GM12878 (cell line): ENCODE measurements at regions not wholly inside any gene's neighbourhood (a gene's known extent, or its start where the extent isn't known, plus 50 kb on each side); places are given as distances from the start of the nearest gene placed in this dataset.

Experiments used
- ATAC-seq: fragments of 200-7000 bp; cut with Tn5 transposase; 3 replicates; pipeline ENCODE4 v1.9.1; 2020; ENCODE audit warnings: mild to moderate bottlenecking, moderate library complexity
- BruUV-seq: library from RNA; stranded (reverse); fragments of 400-500 nt; replicated peaks from 2 replicates; lab custom pipeline; 2021; lab: Mats Ljungman, UMichigan
- CTCF ChIA-PET: fragments of 300-600 bp; sonication (Branson Sonifier 250); formaldehyde crosslinking; extraction: SDS; loops from one replicate; lab custom pipeline; 2021; ENCODE audit warnings: inconsistent platforms; lab: Yijun Ruan, JAX
- POLR2A ChIA-PET: fragments of 350-600 bp; formaldehyde crosslinking; extraction: SDS; loops from one replicate; lab custom pipeline; 2021; ENCODE audit warnings: inconsistent platforms; lab: Charles Lee
- RAD21 ChIA-PET: fragments of 300-600 bp; sonication (Branson Sonifier 250); formaldehyde crosslinking; loops from one replicate; lab custom pipeline; 2023; ENCODE audit warnings: antibody characterized with exemption; ENCODE audit not compliant: unreplicated experiment; lab: Charles Lee
- SMC1A ChIA-PET: fragments of 300-600 bp; sonication (Branson Sonifier 250); formaldehyde crosslinking; loops from one replicate; lab custom pipeline; 2023; ENCODE audit not compliant: unreplicated experiment, uncharacterized antibody; lab: Charles Lee
- DNase-seq: peaks from one replicate; pipeline ENCODE4 v3.0.0-alpha.2; 2011; ENCODE audit warnings: low read depth, low spot score
- FAIRE-seq: peaks from 3 replicates; lab custom pipeline; 2011; peaks lifted over from hg19 to GRCh38; lab: Jason Lieb, UNC
- H2AFZ ChIP-seq: 2 replicates; pipeline ENCODE4 v1.6.0; 2011; ENCODE audit warnings: low read depth, low read length, control low read depth; ENCODE audit not compliant: control insufficient read depth
- H3K27ac ChIP-seq: 2 replicates; pipeline ENCODE4 v1.5.1; 2011; ENCODE audit warnings: control low read depth; ENCODE audit not compliant: control insufficient read depth, insufficient read depth
- H3K27me3 ChIP-seq, 2 experiments: replicated peaks in 1 of 2; 2 replicates each; pipeline versions ENCODE4 v1.6.0 to v1.6.1; 2011; ENCODE audit warnings: low read length in 1 of 2; ENCODE audit not compliant: control insufficient read depth in 2 of 2, insufficient read depth in 2 of 2
- H3K36me3 ChIP-seq, 2 experiments: 2 replicates each; pipeline ENCODE4 v1.5.1; 2011; ENCODE audit warnings: low read length in 1 of 2; ENCODE audit not compliant: control insufficient read depth in 2 of 2, insufficient read depth in 2 of 2
- H3K4me1 ChIP-seq: 2 replicates; pipeline ENCODE4 v1.6.1; 2011; ENCODE audit warnings: mild to moderate bottlenecking, low read length, moderate library complexity, mixed read lengths; ENCODE audit not compliant: control insufficient read depth, insufficient read depth
- H3K4me2 ChIP-seq: 2 replicates; pipeline ENCODE4 v1.6.0; 2011; ENCODE audit warnings: control low read depth; ENCODE audit not compliant: control insufficient read depth, insufficient read depth
- H3K4me3 ChIP-seq: fragments of 200-600 bp; sonication (generic); 2 replicates; pipeline ENCODE4 v1.5.1; 2016
- H3K79me2 ChIP-seq: 2 replicates; pipeline ENCODE4 v1.6.0; 2011; ENCODE audit warnings: low read length; ENCODE audit not compliant: control insufficient read depth, insufficient read depth
- H3K9ac ChIP-seq: 2 replicates; pipeline ENCODE4 v1.8.0; 2011; ENCODE audit warnings: low read length, control low read depth, mixed read lengths; ENCODE audit not compliant: control insufficient read depth, insufficient read depth
- H3K9me3 ChIP-seq: replicated peaks from 3 replicates; pipeline ENCODE4 v1.5.1; 2011; ENCODE audit warnings: mild to moderate bottlenecking, low read length; ENCODE audit not compliant: control insufficient read depth, insufficient read depth
- H4K20me1 ChIP-seq: 2 replicates; pipeline ENCODE4 v1.6.0; 2011; ENCODE audit not compliant: control insufficient read depth, insufficient read depth
- EZH2 ChIP-seq: IDR thresholded peaks from 2 replicates; pipeline ENCODE4 v1.6.1; 2012; ENCODE audit warnings: low read depth, mild to moderate bottlenecking, control low read depth, inconsistent platforms, low read length, borderline replicate concordance; ENCODE audit not compliant: control insufficient read depth
- SIN3A ChIP-seq: IDR thresholded peaks from 2 replicates; pipeline ENCODE4 v1.6.1; 2012; ENCODE audit warnings: low read depth, low read length, improper control_type of control experiment
- WGBS: methylation state at CpG from one replicate; pipeline ENCODE4 v1.1.6; 2016; ENCODE audit warnings: low lambda C conversion rate; ENCODE audit not compliant: insufficient replicate concordance, insufficient coverage; ENCODE audit errors: missing lambda C conversion rate; 5-methylcytosine and 5-hydroxymethylcytosine counted together
- in situ Hi-C: fragments of 300-500 bp; cut with MboI; formaldehyde crosslinking; loops from 9 replicates; pipeline ENCODE4 v1.14.3; 2018; ENCODE audit warnings: mixed read lengths
- intact Hi-C: fragments of 100-400 bp; cut with micrococcal nuclease; formaldehyde crosslinking; loops from one replicate; pipeline ENCODE4 v1.14.2; 2022; ENCODE audit not compliant: unreplicated experiment
- TF ChIP-seq, protein P1 (sequence below): fragments of 450-650 bp; conservative IDR thresholded peaks from 2 replicates; pipeline ENCODE4 v1.6.1; 2017; ENCODE audit warnings: mild to moderate bottlenecking, moderate library complexity
- TF ChIP-seq, protein P2 (sequence below): IDR thresholded peaks from 2 replicates; pipeline ENCODE4 v1.6.1; 2012; ENCODE audit warnings: improper control_type of control experiment, low read depth, low read length; ENCODE audit not compliant: insufficient replicate concordance

DNA sequence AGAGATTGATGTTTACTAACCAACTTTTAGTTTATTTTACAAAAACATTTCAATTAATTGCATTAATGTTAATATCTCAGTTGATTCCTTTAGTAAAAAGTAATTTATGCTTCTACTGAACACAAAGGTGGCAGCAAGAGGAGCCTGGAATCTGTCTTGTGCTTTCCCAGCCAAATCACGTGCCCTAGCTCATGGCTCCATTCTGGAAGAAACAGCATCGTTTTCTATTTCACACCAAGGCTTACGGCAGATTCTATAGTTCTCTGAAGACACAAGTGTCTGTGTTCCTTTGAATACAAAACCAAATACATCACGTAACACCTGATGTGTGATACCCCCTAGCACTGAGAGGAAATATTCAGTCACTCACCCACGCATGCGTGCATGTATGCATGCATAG is 346.1 kb upstream of the MIR17HG start:
- TF ChIP-seq, protein P1, sequence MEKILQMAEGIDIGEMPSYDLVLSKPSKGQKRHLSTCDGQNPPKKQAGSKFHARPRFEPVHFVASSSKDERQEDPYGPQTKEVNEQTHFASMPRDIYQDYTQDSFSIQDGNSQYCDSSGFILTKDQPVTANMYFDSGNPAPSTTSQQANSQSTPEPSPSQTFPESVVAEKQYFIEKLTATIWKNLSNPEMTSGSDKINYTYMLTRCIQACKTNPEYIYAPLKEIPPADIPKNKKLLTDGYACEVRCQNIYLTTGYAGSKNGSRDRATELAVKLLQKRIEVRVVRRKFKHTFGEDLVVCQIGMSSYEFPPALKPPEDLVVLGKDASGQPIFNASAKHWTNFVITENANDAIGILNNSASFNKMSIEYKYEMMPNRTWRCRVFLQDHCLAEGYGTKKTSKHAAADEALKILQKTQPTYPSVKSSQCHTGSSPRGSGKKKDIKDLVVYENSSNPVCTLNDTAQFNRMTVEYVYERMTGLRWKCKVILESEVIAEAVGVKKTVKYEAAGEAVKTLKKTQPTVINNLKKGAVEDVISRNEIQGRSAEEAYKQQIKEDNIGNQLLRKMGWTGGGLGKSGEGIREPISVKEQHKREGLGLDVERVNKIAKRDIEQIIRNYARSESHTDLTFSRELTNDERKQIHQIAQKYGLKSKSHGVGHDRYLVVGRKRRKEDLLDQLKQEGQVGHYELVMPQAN = no peak
- TF ChIP-seq EZH2 (no peak), SIN3A (no peak)
- TF ChIP-seq, protein P2, sequence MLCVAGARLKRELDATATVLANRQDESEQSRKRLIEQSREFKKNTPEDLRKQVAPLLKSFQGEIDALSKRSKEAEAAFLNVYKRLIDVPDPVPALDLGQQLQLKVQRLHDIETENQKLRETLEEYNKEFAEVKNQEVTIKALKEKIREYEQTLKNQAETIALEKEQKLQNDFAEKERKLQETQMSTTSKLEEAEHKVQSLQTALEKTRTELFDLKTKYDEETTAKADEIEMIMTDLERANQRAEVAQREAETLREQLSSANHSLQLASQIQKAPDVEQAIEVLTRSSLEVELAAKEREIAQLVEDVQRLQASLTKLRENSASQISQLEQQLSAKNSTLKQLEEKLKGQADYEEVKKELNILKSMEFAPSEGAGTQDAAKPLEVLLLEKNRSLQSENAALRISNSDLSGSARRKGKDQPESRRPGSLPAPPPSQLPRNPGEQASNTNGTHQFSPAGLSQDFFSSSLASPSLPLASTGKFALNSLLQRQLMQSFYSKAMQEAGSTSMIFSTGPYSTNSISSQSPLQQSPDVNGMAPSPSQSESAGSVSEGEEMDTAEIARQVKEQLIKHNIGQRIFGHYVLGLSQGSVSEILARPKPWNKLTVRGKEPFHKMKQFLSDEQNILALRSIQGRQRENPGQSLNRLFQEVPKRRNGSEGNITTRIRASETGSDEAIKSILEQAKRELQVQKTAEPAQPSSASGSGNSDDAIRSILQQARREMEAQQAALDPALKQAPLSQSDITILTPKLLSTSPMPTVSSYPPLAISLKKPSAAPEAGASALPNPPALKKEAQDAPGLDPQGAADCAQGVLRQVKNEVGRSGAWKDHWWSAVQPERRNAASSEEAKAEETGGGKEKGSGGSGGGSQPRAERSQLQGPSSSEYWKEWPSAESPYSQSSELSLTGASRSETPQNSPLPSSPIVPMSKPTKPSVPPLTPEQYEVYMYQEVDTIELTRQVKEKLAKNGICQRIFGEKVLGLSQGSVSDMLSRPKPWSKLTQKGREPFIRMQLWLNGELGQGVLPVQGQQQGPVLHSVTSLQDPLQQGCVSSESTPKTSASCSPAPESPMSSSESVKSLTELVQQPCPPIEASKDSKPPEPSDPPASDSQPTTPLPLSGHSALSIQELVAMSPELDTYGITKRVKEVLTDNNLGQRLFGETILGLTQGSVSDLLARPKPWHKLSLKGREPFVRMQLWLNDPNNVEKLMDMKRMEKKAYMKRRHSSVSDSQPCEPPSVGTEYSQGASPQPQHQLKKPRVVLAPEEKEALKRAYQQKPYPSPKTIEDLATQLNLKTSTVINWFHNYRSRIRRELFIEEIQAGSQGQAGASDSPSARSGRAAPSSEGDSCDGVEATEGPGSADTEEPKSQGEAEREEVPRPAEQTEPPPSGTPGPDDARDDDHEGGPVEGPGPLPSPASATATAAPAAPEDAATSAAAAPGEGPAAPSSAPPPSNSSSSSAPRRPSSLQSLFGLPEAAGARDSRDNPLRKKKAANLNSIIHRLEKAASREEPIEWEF = no peak
- Histone ChIP-seq H3K79me2 (no peaks in the 10 kb centered on the region), H3K4me3 (no peak overlapping the region), H3K27ac (no peak overlapping the region), H3K9ac (no peak overlapping the region), H3K9me3 (no peaks in the 10 kb centered on the region), H2AFZ (no peak overlapping the region), H3K36me3 (no peaks in the 10 kb centered on the region), H3K4me2 (no peak overlapping the region), H3K27me3 (no peaks in the 10 kb centered on the region), H4K20me1 (no peaks in the 10 kb centered on the region), H3K4me1 (no peaks in the 10 kb centered on the region)
- intact Hi-C loops (no loop called here), in situ Hi-C loops (no loop called here)
- 25% methylated on average over 6 of the region's 6 CpGs for WGBS
- ChIA-PET POLR2A (no interaction called here), RAD21 (no interaction called here), CTCF (no interaction called here), SMC1A (no interaction called here)
- ATAC-seq (no peak), DNase-seq (no peak), FAIRE-seq (no peak)
- no TSS peak for BruUV-seq
